Astrocyte (in vitro differentiated cells and primary cell): ENCODE measurements at regions not wholly inside any gene's neighbourhood (a gene's known extent, or its start where the extent isn't known, plus 50 kb on each side); places are given as distances from the start of the nearest gene placed in this dataset.

Experiments
- DNase-seq: peaks from one replicate; pipeline ENCODE4 v3.0.0-alpha.2; 2010; ENCODE audit warnings: low read depth
- FAIRE-seq: peaks from 2 replicates; lab custom pipeline; 2011; peaks lifted over from hg19 to GRCh38; lab: Jason Lieb, UNC
- H2AFZ ChIP-seq: 2 replicates; pipeline ENCODE4 v1.6.0; 2012; ENCODE audit warnings: low read depth, low read length, inconsistent platforms
- H3K27ac ChIP-seq: 2 replicates; pipeline ENCODE4 v1.5.1; 2011; ENCODE audit warnings: low read depth, low read length, inconsistent platforms
- H3K27me3 ChIP-seq: 2 replicates; pipeline ENCODE4 v1.6.0; 2011; ENCODE audit warnings: low read length, inconsistent platforms; ENCODE audit not compliant: insufficient read depth
- H3K36me3 ChIP-seq: 2 replicates; pipeline ENCODE4 v1.5.1; 2011; ENCODE audit warnings: low read length, inconsistent platforms; ENCODE audit not compliant: insufficient read depth
- H3K4me1 ChIP-seq: 2 replicates; pipeline ENCODE4 v1.5.1; 2011; ENCODE audit warnings: low read length, inconsistent platforms; ENCODE audit not compliant: insufficient read depth
- H3K4me2 ChIP-seq: 2 replicates; pipeline ENCODE4 v1.6.0; 2012; ENCODE audit warnings: low read length, inconsistent platforms
- H3K4me3 ChIP-seq: 2 replicates; pipeline ENCODE4 v1.5.1; 2011; ENCODE audit warnings: low read depth, mild to moderate bottlenecking, low read length, inconsistent platforms; ENCODE audit not compliant: insufficient read depth
- H3K79me2 ChIP-seq: 2 replicates; pipeline ENCODE4 v1.6.0; 2012; ENCODE audit warnings: mild to moderate bottlenecking, low read length, inconsistent platforms; ENCODE audit not compliant: insufficient read depth
- H3K9ac ChIP-seq: 2 replicates; pipeline ENCODE4 v1.6.0; 2012; ENCODE audit warnings: mild to moderate bottlenecking, low read length, inconsistent platforms
- H3K9me3 ChIP-seq: 2 replicates; pipeline ENCODE4 v1.5.1; 2012; ENCODE audit warnings: low read depth, mild to moderate bottlenecking, low read length, inconsistent platforms; ENCODE audit not compliant: insufficient read depth
- H4K20me1 ChIP-seq: 2 replicates; pipeline ENCODE4 v1.6.0; 2012; ENCODE audit warnings: low read length, inconsistent platforms; ENCODE audit not compliant: insufficient read depth
- H3K27ac Mint-ChIP-seq: one replicate; pipeline ENCODE4 v1.8.0; 2021; ENCODE audit warnings: mild to moderate bottlenecking, mixed read lengths; ENCODE audit not compliant: unreplicated experiment
- H3K27me3 Mint-ChIP-seq: one replicate; pipeline ENCODE4 v1.8.0; 2021; ENCODE audit warnings: low read depth, mixed read lengths; ENCODE audit not compliant: unreplicated experiment
- H3K36me3 Mint-ChIP-seq: one replicate; pipeline ENCODE4 v1.8.0; 2021; ENCODE audit warnings: low read depth, mixed read lengths; ENCODE audit not compliant: unreplicated experiment
- H3K4me1 Mint-ChIP-seq: one replicate; pipeline ENCODE4 v1.8.0; 2021; ENCODE audit warnings: low read depth, mixed read lengths; ENCODE audit not compliant: unreplicated experiment
- H3K4me3 Mint-ChIP-seq: one replicate; pipeline ENCODE4 v1.8.0; 2021; ENCODE audit warnings: mild to moderate bottlenecking, moderate library complexity, mixed read lengths; ENCODE audit not compliant: unreplicated experiment
- H3K9me3 Mint-ChIP-seq: one replicate; pipeline ENCODE4 v1.8.0; 2021; ENCODE audit warnings: mild to moderate bottlenecking, mixed read lengths; ENCODE audit not compliant: unreplicated experiment
- CTCF ChIP-seq: IDR thresholded peaks from 2 replicates; pipeline ENCODE4 v1.5.1; 2011; ENCODE audit warnings: low read depth, mild to moderate bottlenecking, inconsistent platforms, low read length, moderate library complexity; ENCODE audit not compliant: insufficient read depth
- EZH2 ChIP-seq: IDR thresholded peaks from 2 replicates; pipeline ENCODE4 v1.6.1; 2012; ENCODE audit warnings: mild to moderate bottlenecking, low read length, inconsistent platforms; ENCODE audit not compliant: insufficient read depth

- no peak overlapping the region for H3K4me3 ChIP-seq
- no peaks in the 10 kb centered on the region for H3K4me1 ChIP-seq
- H3K9ac ChIP-seq: no peak overlapping the region
- peaks cover 5% of the 10 kb centered on the region for H3K9me3 Mint-ChIP-seq
- no peak overlapping the region for H2AFZ ChIP-seq
- no peaks in the 10 kb centered on the region for H3K4me1 Mint-ChIP-seq
- no peaks in the 10 kb centered on the region for H3K36me3 Mint-ChIP-seq
- no peaks in the 10 kb centered on the region for H3K27me3 ChIP-seq
- no peaks in the 10 kb centered on the region for H3K9me3 ChIP-seq
- peak overlapping the region; percentile 31 for H3K27ac Mint-ChIP-seq
- no peak for DNase-seq
- H3K36me3 ChIP-seq: no peaks in the 10 kb centered on the region
- H4K20me1 ChIP-seq: no peaks in the 10 kb centered on the region
- no peak overlapping the region for H3K4me3 Mint-ChIP-seq
- no peaks in the 10 kb centered on the region for H3K27me3 Mint-ChIP-seq
- TF ChIP-seq EZH2 (no peak), CTCF (no peak)
- FAIRE-seq: no peak
- no peak overlapping the region for H3K27ac ChIP-seq
- no peak overlapping the region for H3K4me2 ChIP-seq
- no peaks in the 10 kb centered on the region for H3K79me2 ChIP-seq
Observed at GRCh38 chr11:92026664-92027063, 198.0 kb upstream of the FAT3 start.

GRCh38 chr11:92024788-92025187 lies 199.8 kb upstream of the FAT3 start:
- Mint-ChIP-seq H3K4me1 (no peaks in the 10 kb centered on the region), H3K27me3 (no peaks in the 10 kb centered on the region), H3K4me3 (no peak overlapping the region), H3K27ac (no peak overlapping the region), H3K9me3 (peaks cover 2% of the 10 kb centered on the region), H3K36me3 (no peaks in the 10 kb centered on the region)
- no peak overlapping the region for H3K9ac ChIP-seq
- H4K20me1 ChIP-seq: no peaks in the 10 kb centered on the region
- no peaks in the 10 kb centered on the region for H3K27me3 ChIP-seq
- no peaks in the 10 kb centered on the region for H3K36me3 ChIP-seq
- H3K79me2 ChIP-seq: no peaks in the 10 kb centered on the region
- no peak overlapping the region for H2AFZ ChIP-seq
- H3K4me1 ChIP-seq: no peaks in the 10 kb centered on the region
- TF ChIP-seq EZH2: no peak
- no peak overlapping the region for H3K4me2 ChIP-seq
- no peaks in the 10 kb centered on the region for H3K9me3 ChIP-seq
- DNase-seq: no peak
- FAIRE-seq: no peak
- H3K27ac ChIP-seq: no peak overlapping the region
- H3K4me3 ChIP-seq: no peak overlapping the region

GRCh38 chr11:92022499-92022898 lies 202.1 kb upstream of the FAT3 start:
- no peak overlapping the region for H3K27ac Mint-ChIP-seq

More at GRCh38 chr11:92022499-92022898, 202.1 kb upstream of the FAT3 start:
- no peaks in the 10 kb centered on the region for H3K36me3 ChIP-seq
- no peaks in the 10 kb centered on the region for H3K4me1 Mint-ChIP-seq
- H3K27ac ChIP-seq: no peak overlapping the region
- no peaks in the 10 kb centered on the region for H3K79me2 ChIP-seq
- TF ChIP-seq EZH2 (no peak), CTCF (no peak)
- no peaks in the 10 kb centered on the region for H3K27me3 Mint-ChIP-seq
- H3K27me3 ChIP-seq: no peaks in the 10 kb centered on the region
- FAIRE-seq: no peak
- no peak overlapping the region for H2AFZ ChIP-seq
- H3K4me2 ChIP-seq: no peak overlapping the region
- H3K9me3 Mint-ChIP-seq: peaks cover 2% of the 10 kb centered on the region
- H3K4me1 ChIP-seq: no peaks in the 10 kb centered on the region
- no peaks in the 10 kb centered on the region for H3K36me3 Mint-ChIP-seq
- H4K20me1 ChIP-seq: no peaks in the 10 kb centered on the region
- no peak overlapping the region for H3K4me3 ChIP-seq
- no peak overlapping the region for H3K4me3 Mint-ChIP-seq
- no peak for DNase-seq
- no peak overlapping the region for H3K9ac ChIP-seq
- no peaks in the 10 kb centered on the region for H3K9me3 ChIP-seq
